RWPE1 (cell line): ENCODE measurements at regions not wholly inside any gene's neighbourhood (a gene's known extent, or its start where the extent isn't known, plus 50 kb on each side); places are given as distances from the start of the nearest gene placed in this dataset.

Experiments
- CTCF ChIA-PET: fragments of 350-600 bp; sonication (Branson Sonifier 250); formaldehyde crosslinking; extraction: SDS; loops from one replicate; lab custom pipeline; 2021; lab: Yijun Ruan, JAX
- POLR2A ChIA-PET: fragments of 400-600 bp; formaldehyde crosslinking; extraction: SDS; loops from one replicate; lab custom pipeline; 2020; ENCODE audit warnings: antibody characterized with exemption; ENCODE audit not compliant: low non-redundant PET; lab: Yijun Ruan, JAX
- DNase-seq: peaks from one replicate; pipeline ENCODE4 v3.0.0; 2012; ENCODE audit warnings: low spot score
- H3K27ac ChIP-seq: fragments of 450-650 bp; 2 replicates; pipeline ENCODE4 v1.5.1; 2017
- TF ChIP-seq, protein P1 (sequence below): fragments of 450-650 bp; conservative IDR thresholded peaks from 2 replicates; pipeline ENCODE4 v1.5.1; 2017; ENCODE audit warnings: low read depth, mild to moderate bottlenecking

DNA sequence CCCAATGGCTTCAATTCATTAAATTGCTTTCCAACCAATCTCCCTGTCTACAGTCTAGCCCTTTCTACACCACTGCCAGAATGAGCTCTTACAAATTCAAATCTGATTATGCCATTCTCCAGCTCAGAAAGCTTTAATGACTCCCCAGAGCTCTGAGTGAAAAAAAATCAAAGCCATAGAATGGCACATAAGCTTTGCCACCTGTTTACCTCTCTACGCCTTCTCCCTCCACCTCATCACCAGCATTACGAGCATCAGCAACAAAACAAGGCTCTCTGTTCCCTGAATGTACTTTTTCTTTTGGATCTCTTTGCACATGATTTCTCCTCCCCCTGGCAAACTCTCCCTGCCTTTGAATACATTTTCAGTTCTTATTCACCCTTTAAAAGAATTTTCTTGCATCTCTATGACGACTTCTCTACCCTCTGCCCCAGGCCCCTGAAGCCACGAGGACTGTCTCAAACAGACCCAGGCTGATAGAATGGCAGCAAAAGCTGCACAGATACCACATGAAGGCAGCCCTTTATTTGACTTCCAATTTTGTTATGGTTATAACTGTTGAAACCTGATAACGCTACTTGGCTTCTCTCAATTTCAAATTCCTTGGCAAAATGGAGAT, 516.0 kb downstream of the PCDH7 start:
- TF ChIP-seq, protein P1, sequence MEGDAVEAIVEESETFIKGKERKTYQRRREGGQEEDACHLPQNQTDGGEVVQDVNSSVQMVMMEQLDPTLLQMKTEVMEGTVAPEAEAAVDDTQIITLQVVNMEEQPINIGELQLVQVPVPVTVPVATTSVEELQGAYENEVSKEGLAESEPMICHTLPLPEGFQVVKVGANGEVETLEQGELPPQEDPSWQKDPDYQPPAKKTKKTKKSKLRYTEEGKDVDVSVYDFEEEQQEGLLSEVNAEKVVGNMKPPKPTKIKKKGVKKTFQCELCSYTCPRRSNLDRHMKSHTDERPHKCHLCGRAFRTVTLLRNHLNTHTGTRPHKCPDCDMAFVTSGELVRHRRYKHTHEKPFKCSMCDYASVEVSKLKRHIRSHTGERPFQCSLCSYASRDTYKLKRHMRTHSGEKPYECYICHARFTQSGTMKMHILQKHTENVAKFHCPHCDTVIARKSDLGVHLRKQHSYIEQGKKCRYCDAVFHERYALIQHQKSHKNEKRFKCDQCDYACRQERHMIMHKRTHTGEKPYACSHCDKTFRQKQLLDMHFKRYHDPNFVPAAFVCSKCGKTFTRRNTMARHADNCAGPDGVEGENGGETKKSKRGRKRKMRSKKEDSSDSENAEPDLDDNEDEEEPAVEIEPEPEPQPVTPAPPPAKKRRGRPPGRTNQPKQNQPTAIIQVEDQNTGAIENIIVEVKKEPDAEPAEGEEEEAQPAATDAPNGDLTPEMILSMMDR = no peak
- no peak for DNase-seq

DNA sequence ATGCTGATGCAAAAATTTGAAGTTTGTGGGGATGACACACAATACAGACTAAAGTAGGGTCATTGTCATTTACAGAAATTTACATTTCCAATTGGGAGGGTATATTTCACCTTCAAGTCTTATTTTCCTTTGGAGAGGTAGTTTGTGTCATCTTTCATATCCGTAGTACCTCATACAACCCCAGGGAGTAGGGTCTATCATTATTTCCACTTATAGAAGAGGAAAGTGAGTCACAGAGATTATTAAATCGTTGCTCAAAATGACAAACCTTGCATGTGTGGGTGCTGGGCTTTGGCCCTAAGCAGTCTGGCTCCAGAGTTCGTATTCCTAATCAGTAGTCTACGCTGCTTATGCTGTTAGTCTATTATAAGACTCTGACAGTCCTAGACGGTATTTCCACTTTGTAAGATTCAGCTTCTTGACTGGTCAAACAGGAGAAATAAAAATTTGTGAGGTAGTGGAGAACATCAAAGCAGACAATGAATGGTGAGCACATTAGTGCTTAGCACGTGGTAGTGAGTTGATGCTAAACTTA, 516.5 kb downstream of the PCDH7 start:
- CTCF ChIA-PET = no interaction called here
- POLR2A ChIA-PET = no interaction called here
- H3K27ac ChIP-seq = no peak overlapping the region
- no peak for DNase-seq
- TF ChIP-seq, protein P1 = no peak

More for the DNA sequence above, 516.0 kb downstream of the PCDH7 start:
- ChIA-PET CTCF (interaction anchor here (0.6 to 0.7 kb wide), 3 partner anchors 20 to 514 kb away, joined by 3 to 5 read pairs (median 3); no protein-coding TSS in a partner anchor), POLR2A (no interaction called here)
- no peak overlapping the region for H3K27ac ChIP-seq

DNA sequence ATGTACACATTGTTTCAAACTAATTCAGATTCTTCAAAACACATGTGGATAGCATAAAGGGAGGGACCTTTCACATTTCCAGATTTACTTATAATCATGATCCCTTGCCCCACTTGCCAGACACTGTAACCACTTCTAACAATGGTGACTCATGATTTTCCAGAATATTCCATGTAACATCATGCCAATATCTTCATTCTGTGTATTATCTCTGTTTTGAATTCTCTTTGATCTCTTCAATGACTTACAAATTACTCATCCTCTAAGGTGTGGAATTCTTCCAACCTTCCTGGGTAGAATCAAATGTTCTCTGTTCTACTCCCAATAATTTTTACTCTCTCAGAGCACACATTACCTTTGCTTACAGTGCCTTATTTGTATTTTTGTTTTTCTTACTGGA, 517.1 kb downstream of the PCDH7 start:
- peak; percentile 20 for DNase-seq
- no peak overlapping the region for H3K27ac ChIP-seq
- ChIA-PET CTCF (no interaction called here), POLR2A (no interaction called here)
- TF ChIP-seq, protein P1 = no peak

DNA sequence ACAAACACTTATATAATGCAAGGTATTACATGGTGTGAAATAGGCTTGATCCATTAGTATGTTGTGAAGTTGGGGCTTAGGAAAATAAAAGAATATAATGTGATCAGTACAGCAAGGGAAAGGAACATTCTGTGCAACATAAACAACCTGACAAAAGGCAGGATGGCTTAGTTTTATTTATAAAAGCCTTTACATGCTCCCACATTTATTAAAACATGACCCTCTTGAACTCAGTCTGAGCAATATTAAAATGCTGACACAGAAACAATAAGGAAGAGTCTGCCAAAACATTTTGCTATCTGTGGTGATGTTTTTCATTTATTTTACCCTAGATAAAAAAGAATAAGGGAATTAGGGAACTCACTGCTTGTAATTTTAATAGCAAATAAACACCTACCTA, 519.7 kb downstream of the PCDH7 start:
- DNase-seq = no peak
- ChIA-PET CTCF (no interaction called here), POLR2A (no interaction called here)
- TF ChIP-seq, protein P1 = no peak
- no peak overlapping the region for H3K27ac ChIP-seq

DNA sequence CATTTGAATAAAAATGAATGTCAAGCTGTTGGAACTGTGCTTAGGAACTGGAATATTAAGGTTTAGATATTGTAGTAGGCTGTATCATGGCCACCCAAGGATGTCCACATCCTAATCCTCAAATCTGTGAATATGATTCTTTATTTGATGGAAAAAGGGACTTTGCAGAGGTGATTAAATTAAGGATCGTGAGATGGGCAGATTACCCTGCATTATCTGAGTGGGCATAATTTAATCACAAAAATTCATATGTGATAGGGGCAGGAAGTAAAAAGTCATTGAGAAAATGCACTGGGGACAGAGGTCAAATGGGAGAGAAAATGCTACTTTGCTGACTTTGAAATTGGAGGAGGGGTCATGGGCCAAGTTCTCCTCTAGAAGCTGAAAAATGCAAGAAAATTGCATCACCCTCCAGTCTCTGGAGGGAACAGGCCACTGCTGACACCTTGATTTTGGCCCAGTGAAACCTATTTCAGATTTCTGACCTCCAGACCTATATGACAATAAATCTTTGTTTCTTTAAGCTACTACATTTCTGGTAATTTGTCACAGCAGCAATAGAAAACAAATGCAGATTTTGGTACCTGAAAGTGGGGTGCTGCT, 521.4 kb downstream of the PCDH7 start:
- CTCF ChIA-PET = interaction anchor here (0.5 to 0.7 kb wide), 2 partner anchors 64 to 541 kb away, joined by 5 read pairs; no protein-coding TSS in a partner anchor

DNA sequence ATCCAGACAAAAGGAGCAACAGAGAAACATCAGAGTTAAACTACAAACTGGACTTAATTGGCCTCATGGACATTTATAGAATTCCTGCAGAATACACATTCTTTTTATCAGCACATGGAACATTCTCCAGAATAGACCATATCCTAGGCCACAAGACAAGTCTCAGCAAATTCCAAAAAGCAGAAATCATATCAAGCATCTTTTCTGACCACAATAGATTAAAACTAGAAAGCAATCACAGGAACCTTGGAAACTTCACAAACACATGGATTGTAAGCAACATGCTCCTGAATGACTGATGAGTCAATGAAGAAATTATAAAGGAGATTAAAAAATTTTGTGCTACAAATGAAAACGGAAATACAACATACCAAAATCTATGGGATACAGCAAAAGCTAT, 526.7 kb downstream of the PCDH7 start:
- POLR2A ChIA-PET = no interaction called here
- TF ChIP-seq, protein P1 = no peak
- H3K27ac ChIP-seq = no peak overlapping the region
- no peak for DNase-seq
- CTCF ChIA-PET = no interaction called here

More for the DNA sequence above, 521.4 kb downstream of the PCDH7 start:
- H3K27ac ChIP-seq = no peak overlapping the region
- TF ChIP-seq, protein P1 = no peak
- DNase-seq = no peak
- POLR2A ChIA-PET = no interaction called here
